ENCODE measurements at regions not wholly inside any gene's neighbourhood (a gene's known extent, or its start where the extent isn't known, plus 50 kb on each side); places are given as distances from the start of the nearest gene placed in this dataset.

GRCh38 chr1:37391211-37392011, 83.0 kb upstream of the ZC3H12A start:
- Histone ChIP-seq H3K27me3 (ENCODE audit: low read length) (no peaks in the 10 kb centered on the region), H3K4me1 (ENCODE audit: low read length) (no peaks in the 10 kb centered on the region), H3K4me2 (ENCODE audit: low read depth, low read length, poor library complexity, severe bottlenecking) (no peak overlapping the region), H4K20me1 (ENCODE audit: insufficient read depth, low read depth, low read length) (no peaks in the 10 kb centered on the region), H3K9me2 (replicated peaks; ENCODE audit: insufficient read depth, low read length) (no peaks in the 10 kb centered on the region), H3K4me3 (ENCODE audit: low read length) (no peak overlapping the region), H3K9ac (ENCODE audit: low read length) (no peak overlapping the region), H3K79me2 (ENCODE audit: low read length) (no peaks in the 10 kb centered on the region), H2AFZ (ENCODE audit: low read length) (no peak overlapping the region), H3K36me3 (ENCODE audit: insufficient read depth, low read length) (no peaks in the 10 kb centered on the region), H3K27ac (ENCODE audit: low read length) (no peak overlapping the region), H3K9me3 (ENCODE audit: low read length) (no peaks in the 10 kb centered on the region)
- DNase-seq, result no peak

GRCh38 chr1:37392051-37392450, 82.3 kb upstream of the ZC3H12A start:
- no peaks in the 10 kb centered on the region for H3K9me2 ChIP-seq (replicated peaks; ENCODE audit: insufficient read depth, low read length)
- H3K79me2 ChIP-seq (ENCODE audit: low read length), result no peaks in the 10 kb centered on the region
- H4K20me1 ChIP-seq (ENCODE audit: insufficient read depth, low read depth, low read length), result no peaks in the 10 kb centered on the region
- H3K4me1 ChIP-seq (ENCODE audit: low read length), result no peaks in the 10 kb centered on the region
- no peaks in the 10 kb centered on the region for H3K36me3 ChIP-seq (ENCODE audit: insufficient read depth, low read length)
- H3K4me2 ChIP-seq (ENCODE audit: low read depth, low read length, poor library complexity, severe bottlenecking), result no peak overlapping the region
- no peaks in the 10 kb centered on the region for H3K27me3 ChIP-seq (ENCODE audit: low read length)
- no peak overlapping the region for H3K27ac ChIP-seq (ENCODE audit: low read length)
- no peak overlapping the region for H3K9ac ChIP-seq (ENCODE audit: low read length)
- no peak overlapping the region for H3K4me3 ChIP-seq (ENCODE audit: low read length)
- no peak for DNase-seq
- H3K9me3 ChIP-seq (ENCODE audit: low read length), result no peaks in the 10 kb centered on the region
- no peak overlapping the region for H2AFZ ChIP-seq (ENCODE audit: low read length)

- Histone ChIP-seq H3K4me2 (ENCODE audit: low read depth, low read length, poor library complexity, severe bottlenecking) (no peak overlapping the region), H3K9me2 (replicated peaks; ENCODE audit: insufficient read depth, low read length) (no peaks in the 10 kb centered on the region), H3K27me3 (ENCODE audit: low read length) (no peaks in the 10 kb centered on the region), H3K36me3 (ENCODE audit: insufficient read depth, low read length) (no peaks in the 10 kb centered on the region), H3K4me3 (ENCODE audit: low read length) (no peak overlapping the region), H3K4me1 (ENCODE audit: low read length) (no peaks in the 10 kb centered on the region), H3K9ac (ENCODE audit: low read length) (no peak overlapping the region), H3K79me2 (ENCODE audit: low read length) (no peaks in the 10 kb centered on the region), H2AFZ (ENCODE audit: low read length) (no peak overlapping the region), H3K27ac (ENCODE audit: low read length) (no peak overlapping the region), H4K20me1 (ENCODE audit: insufficient read depth, low read depth, low read length) (no peaks in the 10 kb centered on the region), H3K9me3 (ENCODE audit: low read length) (no peaks in the 10 kb centered on the region)
- no peak for DNase-seq
Measured at GRCh38 chr1:37393173-37394120, 80.9 kb upstream of the ZC3H12A start.

GRCh38 chr1:37394574-37395464, 79.6 kb upstream of the ZC3H12A start:
- H3K4me3 ChIP-seq (ENCODE audit: low read length), result no peak overlapping the region
- no peaks in the 10 kb centered on the region for H4K20me1 ChIP-seq (ENCODE audit: insufficient read depth, low read depth, low read length)
- H3K4me1 ChIP-seq (ENCODE audit: low read length), result no peaks in the 10 kb centered on the region
- no peaks in the 10 kb centered on the region for H3K27me3 ChIP-seq (ENCODE audit: low read length)
- H3K4me2 ChIP-seq (ENCODE audit: low read depth, low read length, poor library complexity, severe bottlenecking), result no peak overlapping the region
- no peak for DNase-seq
- H3K36me3 ChIP-seq (ENCODE audit: insufficient read depth, low read length), result no peaks in the 10 kb centered on the region
- no peak overlapping the region for H2AFZ ChIP-seq (ENCODE audit: low read length)
- no peaks in the 10 kb centered on the region for H3K79me2 ChIP-seq (ENCODE audit: low read length)
- no peak overlapping the region for H3K9ac ChIP-seq (ENCODE audit: low read length)
- no peaks in the 10 kb centered on the region for H3K9me2 ChIP-seq (replicated peaks; ENCODE audit: insufficient read depth, low read length)
- no peaks in the 10 kb centered on the region for H3K9me3 ChIP-seq (ENCODE audit: low read length)
- no peak overlapping the region for H3K27ac ChIP-seq (ENCODE audit: low read length)

- no peaks in the 10 kb centered on the region for H3K27me3 ChIP-seq (ENCODE audit: low read length)
- no peaks in the 10 kb centered on the region for H4K20me1 ChIP-seq (ENCODE audit: insufficient read depth, low read depth, low read length)
- H3K9me3 ChIP-seq (ENCODE audit: low read length), result no peaks in the 10 kb centered on the region
- no peak overlapping the region for H3K4me3 ChIP-seq (ENCODE audit: low read length)
- no peak overlapping the region for H3K27ac ChIP-seq (ENCODE audit: low read length)
- H2AFZ ChIP-seq (ENCODE audit: low read length), result no peak overlapping the region
- H3K9me2 ChIP-seq (replicated peaks; ENCODE audit: insufficient read depth, low read length), result no peaks in the 10 kb centered on the region
- H3K4me1 ChIP-seq (ENCODE audit: low read length), result no peaks in the 10 kb centered on the region
- no peak overlapping the region for H3K9ac ChIP-seq (ENCODE audit: low read length)
- no peaks in the 10 kb centered on the region for H3K36me3 ChIP-seq (ENCODE audit: insufficient read depth, low read length)
- no peak overlapping the region for H3K4me2 ChIP-seq (ENCODE audit: low read depth, low read length, poor library complexity, severe bottlenecking)
- DNase-seq, result no peak
- no peaks in the 10 kb centered on the region for H3K79me2 ChIP-seq (ENCODE audit: low read length)
Measured at GRCh38 chr1:37398096-37398495, 76.3 kb upstream of the ZC3H12A start.

- H3K79me2 ChIP-seq (ENCODE audit: low read length), result no peaks in the 10 kb centered on the region
- no peak overlapping the region for H3K4me3 ChIP-seq (ENCODE audit: low read length)
- no peak overlapping the region for H3K27ac ChIP-seq (ENCODE audit: low read length)
- H3K27me3 ChIP-seq (ENCODE audit: low read length), result no peaks in the 10 kb centered on the region
- no peaks in the 10 kb centered on the region for H3K9me2 ChIP-seq (replicated peaks; ENCODE audit: insufficient read depth, low read length)
- H3K4me1 ChIP-seq (ENCODE audit: low read length), result no peaks in the 10 kb centered on the region
- no peak overlapping the region for H3K9ac ChIP-seq (ENCODE audit: low read length)
- H4K20me1 ChIP-seq (ENCODE audit: insufficient read depth, low read depth, low read length), result no peaks in the 10 kb centered on the region
- no peak overlapping the region for H2AFZ ChIP-seq (ENCODE audit: low read length)
- no peak overlapping the region for H3K4me2 ChIP-seq (ENCODE audit: low read depth, low read length, poor library complexity, severe bottlenecking)
- no peaks in the 10 kb centered on the region for H3K9me3 ChIP-seq (ENCODE audit: low read length)
- H3K36me3 ChIP-seq (ENCODE audit: insufficient read depth, low read length), result no peaks in the 10 kb centered on the region
- DNase-seq, result no peak
Measured at GRCh38 chr1:37399205-37399604, 75.2 kb upstream of the ZC3H12A start.

- H4K20me1 ChIP-seq (ENCODE audit: insufficient read depth, low read depth, low read length), result no peaks in the 10 kb centered on the region
- no peak for DNase-seq
- H3K36me3 ChIP-seq (ENCODE audit: insufficient read depth, low read length), result no peaks in the 10 kb centered on the region
Measured at GRCh38 chr1:37399830-37400464, 74.4 kb upstream of the ZC3H12A start.

More at GRCh38 chr1:37399830-37400464, 74.4 kb upstream of the ZC3H12A start:
- Histone ChIP-seq H3K4me3 (ENCODE audit: low read length) (no peak overlapping the region), H3K9ac (ENCODE audit: low read length) (no peak overlapping the region), H2AFZ (ENCODE audit: low read length) (no peak overlapping the region), H3K27me3 (ENCODE audit: low read length) (no peaks in the 10 kb centered on the region), H3K79me2 (ENCODE audit: low read length) (no peaks in the 10 kb centered on the region), H3K4me2 (ENCODE audit: low read depth, low read length, poor library complexity, severe bottlenecking) (no peak overlapping the region), H3K9me2 (replicated peaks; ENCODE audit: insufficient read depth, low read length) (no peaks in the 10 kb centered on the region), H3K9me3 (ENCODE audit: low read length) (no peaks in the 10 kb centered on the region), H3K27ac (ENCODE audit: low read length) (no peak overlapping the region), H3K4me1 (ENCODE audit: low read length) (no peaks in the 10 kb centered on the region)
